Hepatocyte (in vitro differentiated cells): ENCODE measurements at regions not wholly inside any gene's neighbourhood (a gene's known extent, or its start where the extent isn't known, plus 50 kb on each side); places are given as distances from the start of the nearest gene placed in this dataset.

Experiments
- CTCF ChIP-seq: fragments of 200-600 bp; sonication (generic); IDR thresholded peaks from 2 replicates; pipeline ENCODE4 v1.5.1; 2016; ENCODE audit warnings: antibody characterized with exemption, mild to moderate bottlenecking; ENCODE audit not compliant: poor library complexity
- EZH2 ChIP-seq: fragments of 200-600 bp; sonication (generic); IDR thresholded peaks from 2 replicates; pipeline ENCODE4 v1.6.1; 2016; ENCODE audit warnings: antibody characterized with exemption, mild to moderate bottlenecking, borderline replicate concordance
- EZH2phosphoT487 ChIP-seq: fragments of 200-600 bp; sonication (generic); IDR thresholded peaks from one replicate; pipeline ENCODE4 v1.6.1; 2018; ENCODE audit warnings: antibody characterized with exemption, mild to moderate bottlenecking, low read depth, moderate library complexity; ENCODE audit not compliant: unreplicated experiment, severe bottlenecking

DNA sequence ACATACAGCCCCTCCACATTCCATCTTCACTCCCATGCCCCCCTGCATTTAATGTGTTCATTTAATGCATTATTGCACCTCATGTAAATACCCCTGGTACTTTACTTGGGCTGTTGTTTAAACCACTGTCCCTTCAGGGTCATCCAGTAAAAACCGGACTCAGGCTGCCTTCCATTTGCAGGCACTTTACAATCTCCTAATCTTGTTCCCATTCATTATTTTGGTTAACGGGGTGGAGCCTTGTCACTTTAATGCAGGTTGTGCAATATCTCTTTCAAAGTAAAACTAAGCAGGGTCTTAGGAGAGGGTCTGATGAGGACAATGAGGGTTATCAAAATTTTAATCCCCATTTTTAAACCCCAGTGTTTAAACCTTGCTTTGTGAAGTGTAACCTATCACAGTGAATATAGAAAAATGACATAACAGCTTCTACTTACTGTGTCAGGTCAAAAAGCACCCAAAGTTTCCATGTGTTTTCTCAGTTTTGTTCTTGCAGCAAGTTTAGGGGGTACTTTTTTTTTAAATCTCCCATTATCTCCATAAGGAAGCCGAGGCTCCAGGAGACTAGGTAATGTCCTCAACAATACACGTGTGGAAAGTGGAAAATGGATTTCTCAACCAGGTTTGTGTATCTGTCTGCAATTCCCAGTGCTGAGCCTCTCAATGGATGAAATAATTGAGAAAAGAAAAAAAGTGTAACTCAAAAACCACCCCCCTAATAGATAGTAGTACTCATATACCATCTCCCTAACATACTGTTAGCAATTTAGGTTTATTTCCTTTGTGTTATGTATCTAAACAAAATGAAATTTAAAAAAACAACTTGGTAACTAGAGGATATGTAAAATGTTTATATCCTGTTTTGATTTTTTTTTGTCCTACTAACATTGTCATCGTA lies 54.2 kb upstream of the SPRY4 start:
- no peak for TF ChIP-seq CTCF
- no peak for TF ChIP-seq EZH2
- no peak for TF ChIP-seq EZH2phosphoT487
